ENCODE measurements at regions not wholly inside any gene's neighbourhood (a gene's known extent, or its start where the extent isn't known, plus 50 kb on each side); places are given as distances from the start of the nearest gene placed in this dataset.

DNA sequence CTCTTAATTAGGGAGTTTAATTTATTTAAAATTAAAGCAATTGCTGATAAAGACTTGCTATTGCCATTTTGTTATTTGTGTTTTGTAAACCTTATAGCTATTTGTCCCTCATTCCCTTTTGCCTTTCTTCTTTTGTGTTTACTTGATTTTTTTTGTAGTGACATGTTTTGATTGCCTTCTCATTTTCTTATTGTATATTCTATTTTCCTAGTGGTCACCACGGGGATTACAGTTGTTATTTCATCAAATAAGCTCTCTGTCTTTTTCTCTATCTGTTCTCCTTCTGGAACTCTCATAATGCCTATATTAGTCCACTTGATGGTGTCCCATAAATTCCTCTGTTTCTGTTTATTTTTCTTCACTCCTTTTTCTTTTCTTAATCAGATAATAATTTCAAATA is 64.4 kb upstream of the FRY start:
- Histone ChIP-seq H3K9ac (ENCODE audit: low read depth in 2 of 2, low read length in 2 of 2) (no peak overlapping the region), H3K4me1 (no peaks in the 10 kb centered on the region), H3K4me3 (no peak overlapping the region), H3K36me3 (no peaks in the 10 kb centered on the region), H3K9me3 (no peaks in the 10 kb centered on the region), H3K27me3 (no peaks in the 10 kb centered on the region), H3K27ac (no peak overlapping the region)
- intact Hi-C loops (cut with DNase I): no loop called here
- TF ChIP-seq, protein P1, sequence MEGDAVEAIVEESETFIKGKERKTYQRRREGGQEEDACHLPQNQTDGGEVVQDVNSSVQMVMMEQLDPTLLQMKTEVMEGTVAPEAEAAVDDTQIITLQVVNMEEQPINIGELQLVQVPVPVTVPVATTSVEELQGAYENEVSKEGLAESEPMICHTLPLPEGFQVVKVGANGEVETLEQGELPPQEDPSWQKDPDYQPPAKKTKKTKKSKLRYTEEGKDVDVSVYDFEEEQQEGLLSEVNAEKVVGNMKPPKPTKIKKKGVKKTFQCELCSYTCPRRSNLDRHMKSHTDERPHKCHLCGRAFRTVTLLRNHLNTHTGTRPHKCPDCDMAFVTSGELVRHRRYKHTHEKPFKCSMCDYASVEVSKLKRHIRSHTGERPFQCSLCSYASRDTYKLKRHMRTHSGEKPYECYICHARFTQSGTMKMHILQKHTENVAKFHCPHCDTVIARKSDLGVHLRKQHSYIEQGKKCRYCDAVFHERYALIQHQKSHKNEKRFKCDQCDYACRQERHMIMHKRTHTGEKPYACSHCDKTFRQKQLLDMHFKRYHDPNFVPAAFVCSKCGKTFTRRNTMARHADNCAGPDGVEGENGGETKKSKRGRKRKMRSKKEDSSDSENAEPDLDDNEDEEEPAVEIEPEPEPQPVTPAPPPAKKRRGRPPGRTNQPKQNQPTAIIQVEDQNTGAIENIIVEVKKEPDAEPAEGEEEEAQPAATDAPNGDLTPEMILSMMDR (IDR thresholded peaks at IDR 0.05): no peak
- DNase-seq: no peak

DNA sequence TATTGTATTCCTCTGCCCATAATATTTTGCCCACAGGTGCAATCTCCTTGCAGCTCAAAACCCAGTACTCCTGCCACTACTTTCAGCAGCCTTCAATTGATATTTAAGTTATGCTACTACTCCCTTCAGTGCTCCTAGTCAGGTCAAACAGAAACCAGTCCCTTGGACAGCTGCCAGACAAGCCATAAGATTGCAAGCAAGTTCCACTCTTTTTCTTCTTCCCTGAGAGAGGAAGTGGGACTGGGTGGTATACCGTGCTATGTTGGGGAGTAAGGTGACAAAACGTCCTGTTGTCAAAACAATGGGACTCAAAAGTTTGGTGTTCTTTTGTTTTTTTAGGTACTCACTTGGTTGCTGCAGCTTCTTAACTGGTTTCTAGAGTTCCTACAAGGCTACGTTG is 63.1 kb upstream of the FRY start:
- peak; percentile 55 for DNase-seq
- intact Hi-C loops (cut with DNase I): no loop called here
- no peak overlapping the region for H3K4me3 ChIP-seq
- no peak overlapping the region for H3K27ac ChIP-seq
- H3K9me3 ChIP-seq: no peaks in the 10 kb centered on the region
- no peaks in the 10 kb centered on the region for H3K36me3 ChIP-seq
- no peak overlapping the region for H3K9ac ChIP-seq (ENCODE audit: low read depth in 2 of 2, low read length in 2 of 2)
- H3K4me1 ChIP-seq: no peaks in the 10 kb centered on the region
- TF ChIP-seq, protein P1 (IDR thresholded peaks at IDR 0.05): no peak
- no peaks in the 10 kb centered on the region for H3K27me3 ChIP-seq

DNA sequence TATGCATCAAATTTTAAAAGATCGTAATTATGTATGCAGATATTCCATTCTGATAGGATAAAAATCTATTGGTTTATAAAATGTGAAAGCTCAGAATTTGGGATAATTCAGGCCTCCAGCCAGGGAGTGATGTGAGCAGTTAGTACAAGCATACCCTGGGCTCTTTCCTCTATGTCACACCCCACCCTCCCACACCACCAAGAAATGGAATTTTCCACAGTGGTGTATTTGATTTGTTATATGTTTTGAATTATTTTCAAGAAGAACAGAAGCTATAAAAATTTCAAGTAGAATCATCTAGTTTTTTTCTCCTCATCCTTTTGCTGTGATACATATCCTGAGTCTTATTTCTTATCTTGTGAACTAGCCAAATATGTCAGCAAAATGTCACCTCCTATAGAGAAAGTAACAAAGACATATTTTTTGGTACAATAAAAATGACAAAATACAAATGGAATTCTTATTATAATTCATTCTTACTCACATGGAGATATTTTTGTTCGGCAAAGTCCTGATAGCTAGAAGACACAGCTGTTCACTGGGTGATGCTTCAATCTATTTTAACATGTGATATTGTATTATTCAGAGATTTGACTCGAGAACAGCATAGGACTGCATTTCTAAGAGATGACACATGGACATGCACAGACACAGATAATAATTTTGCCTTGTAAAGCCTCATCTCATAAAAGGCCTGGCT is 61.2 kb upstream of the FRY start:
- no peaks in the 10 kb centered on the region for H3K36me3 ChIP-seq
- H3K27ac ChIP-seq: no peak overlapping the region

DNA sequence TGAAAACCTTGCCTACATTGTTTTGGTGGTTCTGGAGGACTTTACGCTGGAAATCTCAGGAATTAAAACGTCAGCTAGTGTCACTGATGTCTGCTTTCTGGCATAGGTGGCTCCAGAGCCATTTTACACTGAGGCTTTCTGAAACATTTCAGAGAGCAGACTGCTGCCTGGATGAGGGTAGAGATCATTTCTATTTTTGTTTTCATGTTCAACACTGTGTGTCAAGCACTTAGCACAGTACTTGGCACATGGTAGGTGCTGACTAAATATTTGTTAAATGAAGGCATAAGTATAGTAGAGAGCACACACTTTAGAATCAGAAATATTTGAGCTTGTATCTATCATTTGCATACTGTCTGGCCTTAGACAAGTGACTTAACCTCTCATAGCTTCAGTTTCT is 59.1 kb upstream of the FRY start:
- H3K9me3 ChIP-seq: no peaks in the 10 kb centered on the region
- no peak overlapping the region for H3K9ac ChIP-seq (ENCODE audit: low read depth in 2 of 2, low read length in 2 of 2)
- DNase-seq: no peak
- H3K4me3 ChIP-seq: no peak overlapping the region
- intact Hi-C loops (cut with DNase I): no loop called here
- H3K27me3 ChIP-seq: no peaks in the 10 kb centered on the region
- H3K36me3 ChIP-seq: no peaks in the 10 kb centered on the region
- TF ChIP-seq, protein P1 (IDR thresholded peaks at IDR 0.05): no peak
- no peaks in the 10 kb centered on the region for H3K4me1 ChIP-seq
- H3K27ac ChIP-seq: no peak overlapping the region

More for the DNA sequence above, 61.2 kb upstream of the FRY start:
- H3K4me1 ChIP-seq: no peaks in the 10 kb centered on the region
- no peaks in the 10 kb centered on the region for H3K27me3 ChIP-seq
- no peaks in the 10 kb centered on the region for H3K9me3 ChIP-seq
- no peak for DNase-seq
- no peak overlapping the region for H3K9ac ChIP-seq (ENCODE audit: low read depth in 2 of 2, low read length in 2 of 2)
- TF ChIP-seq, protein P1 (IDR thresholded peaks at IDR 0.05): no peak
- no peak overlapping the region for H3K4me3 ChIP-seq
- intact Hi-C loops (cut with DNase I): no loop called here

DNA sequence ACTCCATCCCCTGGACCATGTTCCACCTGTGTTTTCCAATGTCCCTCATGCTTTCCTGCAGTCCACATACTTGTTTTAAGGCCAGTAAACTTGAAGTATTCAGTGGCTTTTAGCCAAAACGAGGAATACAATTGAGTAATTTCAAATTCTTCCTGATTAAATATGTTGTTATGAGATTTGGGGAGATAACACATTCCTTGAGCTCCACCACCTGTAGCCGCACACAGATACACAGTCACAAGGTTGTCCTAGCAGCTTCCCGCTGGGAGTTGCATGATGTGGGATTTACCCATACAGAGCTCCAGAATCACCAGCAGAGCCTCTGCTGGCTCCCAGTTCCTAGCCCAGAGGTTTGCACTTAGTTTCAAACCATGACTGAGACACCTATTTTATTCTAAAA is 53.6 kb upstream of the FRY start:
- H3K4me1 ChIP-seq: no peaks in the 10 kb centered on the region
- no peak for DNase-seq
- no peak overlapping the region for H3K4me3 ChIP-seq
- H3K27ac ChIP-seq: no peak overlapping the region
- no peaks in the 10 kb centered on the region for H3K27me3 ChIP-seq
- intact Hi-C loops (cut with DNase I): no loop called here
- TF ChIP-seq, protein P1 (IDR thresholded peaks at IDR 0.05): no peak
- no peaks in the 10 kb centered on the region for H3K9me3 ChIP-seq
- no peak overlapping the region for H3K9ac ChIP-seq (ENCODE audit: low read depth in 2 of 2, low read length in 2 of 2)
- H3K36me3 ChIP-seq: no peaks in the 10 kb centered on the region
